Adipocyte (in vitro differentiated cells): ENCODE measurements at regions not wholly inside any gene's neighbourhood (a gene's known extent, or its start where the extent isn't known, plus 50 kb on each side); places are given as distances from the start of the nearest gene placed in this dataset.

Source experiments
- DNase-seq: peaks from one replicate; pipeline ENCODE4 v3.0.0-alpha.2; 2015; ENCODE audit warnings: low read depth
- H3K27me3 ChIP-seq: replicated peaks from 2 replicates; pipeline ENCODE4 v1.7.0; 2013; ENCODE audit warnings: mild to moderate bottlenecking, low read length, moderate library complexity; ENCODE audit not compliant: control insufficient read depth, insufficient read depth
- H3K36me3 ChIP-seq: 2 replicates; pipeline ENCODE4 v1.7.0; 2013; ENCODE audit warnings: low read length, mild to moderate bottlenecking, moderate library complexity; ENCODE audit not compliant: control insufficient read depth, insufficient read depth, severe bottlenecking
- H3K4me1 ChIP-seq: 2 replicates; pipeline ENCODE4 v1.7.0; 2013; ENCODE audit warnings: mild to moderate bottlenecking, low read length, moderate library complexity; ENCODE audit not compliant: control insufficient read depth, insufficient read depth
- H3K4me3 ChIP-seq: 2 replicates; pipeline ENCODE4 v1.7.0; 2013; ENCODE audit warnings: mild to moderate bottlenecking, low read length, moderate library complexity
- H3K9ac ChIP-seq: 2 replicates; pipeline ENCODE4 v1.7.0; 2013; ENCODE audit warnings: mild to moderate bottlenecking, low read length, moderate library complexity
- H3K9me3 ChIP-seq: 2 replicates; pipeline ENCODE4 v1.7.0; 2013; ENCODE audit warnings: mild to moderate bottlenecking, low read length, moderate library complexity; ENCODE audit not compliant: control insufficient read depth

GRCh38 chrX:16472345-16472744, 177.6 kb upstream of the S100G start:
- no peaks in the 10 kb centered on the region for H3K27me3 ChIP-seq
- no peak overlapping the region for H3K9ac ChIP-seq
- H3K4me1 ChIP-seq, result no peaks in the 10 kb centered on the region
- DNase-seq, result no peak
- H3K4me3 ChIP-seq, result no peak overlapping the region
- no peaks in the 10 kb centered on the region for H3K9me3 ChIP-seq
- no peaks in the 10 kb centered on the region for H3K36me3 ChIP-seq

GRCh38 chrX:16474511-16474910, 175.4 kb upstream of the S100G start:
- Histone ChIP-seq H3K36me3 (no peaks in the 10 kb centered on the region), H3K4me1 (no peaks in the 10 kb centered on the region), H3K9me3 (no peaks in the 10 kb centered on the region), H3K9ac (no peak overlapping the region), H3K27me3 (no peaks in the 10 kb centered on the region), H3K4me3 (no peak overlapping the region)
- DNase-seq, result no peak

GRCh38 chrX:16476009-16476408, 173.9 kb upstream of the S100G start:
- no peak for DNase-seq
- Histone ChIP-seq H3K36me3 (no peaks in the 10 kb centered on the region), H3K9me3 (no peaks in the 10 kb centered on the region), H3K4me1 (no peaks in the 10 kb centered on the region), H3K27me3 (no peaks in the 10 kb centered on the region), H3K4me3 (no peak overlapping the region), H3K9ac (no peak overlapping the region)

GRCh38 chrX:16476692-16477091, 173.3 kb upstream of the S100G start:
- no peak overlapping the region for H3K9ac ChIP-seq
- H3K27me3 ChIP-seq, result no peaks in the 10 kb centered on the region
- DNase-seq, result no peak
- H3K4me3 ChIP-seq, result no peak overlapping the region
- H3K36me3 ChIP-seq, result no peaks in the 10 kb centered on the region
- H3K4me1 ChIP-seq, result no peaks in the 10 kb centered on the region
- no peaks in the 10 kb centered on the region for H3K9me3 ChIP-seq

GRCh38 chrX:16479206-16479869, 170.6 kb upstream of the S100G start:
- peaks cover 5% of the 10 kb centered on the region for H3K4me1 ChIP-seq
- H3K9ac ChIP-seq, result no peak overlapping the region
- H3K9me3 ChIP-seq, result peaks cover 3% of the 10 kb centered on the region
- H3K36me3 ChIP-seq, result no peaks in the 10 kb centered on the region
- no peaks in the 10 kb centered on the region for H3K27me3 ChIP-seq
- peak overlapping the region; percentile 20 for H3K4me3 ChIP-seq
- peak; percentile 22 for DNase-seq

GRCh38 chrX:16480049-16480448, 169.9 kb upstream of the S100G start:
- H3K9me3 ChIP-seq, result peaks cover 3% of the 10 kb centered on the region
- H3K4me3 ChIP-seq, result no peak overlapping the region
- no peak for DNase-seq

GRCh38 chrX:16484338-16484737, 165.6 kb upstream of the S100G start:
- Histone ChIP-seq H3K27me3 (no peaks in the 10 kb centered on the region), H3K36me3 (no peaks in the 10 kb centered on the region), H3K4me3 (no peak overlapping the region), H3K4me1 (peaks cover 9% of the 10 kb centered on the region), H3K9me3 (peaks cover 3% of the 10 kb centered on the region), H3K9ac (no peak overlapping the region)
- DNase-seq, result peak; percentile 56

More at GRCh38 chrX:16480049-16480448, 169.9 kb upstream of the S100G start:
- H3K4me1 ChIP-seq, result peaks cover 9% of the 10 kb centered on the region
- H3K27me3 ChIP-seq, result no peaks in the 10 kb centered on the region
- H3K9ac ChIP-seq, result no peak overlapping the region
- no peaks in the 10 kb centered on the region for H3K36me3 ChIP-seq

- DNase-seq, result peak; percentile 17
- Histone ChIP-seq H3K9ac (no peak overlapping the region), H3K27me3 (no peaks in the 10 kb centered on the region), H3K4me3 (no peak overlapping the region), H3K36me3 (no peaks in the 10 kb centered on the region), H3K4me1 (peaks cover 9% of the 10 kb centered on the region), H3K9me3 (no peaks in the 10 kb centered on the region)
Observed at GRCh38 chrX:16487620-16488385, 162.2 kb upstream of the S100G start.

- Histone ChIP-seq H3K9me3 (no peaks in the 10 kb centered on the region), H3K27me3 (no peaks in the 10 kb centered on the region), H3K9ac (no peak overlapping the region), H3K4me1 (peaks cover 8% of the 10 kb centered on the region), H3K36me3 (no peaks in the 10 kb centered on the region), H3K4me3 (no peak overlapping the region)
- DNase-seq, result no peak
Observed at GRCh38 chrX:16488959-16489358, 161.0 kb upstream of the S100G start.

- H3K36me3 ChIP-seq, result no peaks in the 10 kb centered on the region
- H3K4me1 ChIP-seq, result no peaks in the 10 kb centered on the region
- no peaks in the 10 kb centered on the region for H3K9me3 ChIP-seq
- no peak overlapping the region for H3K4me3 ChIP-seq
- H3K9ac ChIP-seq, result no peak overlapping the region
- no peak for DNase-seq
- peaks cover 3% of the 10 kb centered on the region for H3K27me3 ChIP-seq
Observed at GRCh38 chrX:16491461-16491860, 158.5 kb upstream of the S100G start.

GRCh38 chrX:16496175-16496574, 153.8 kb upstream of the S100G start:
- peaks cover 3% of the 10 kb centered on the region for H3K27me3 ChIP-seq
- no peaks in the 10 kb centered on the region for H3K9me3 ChIP-seq
- no peak for DNase-seq

More at GRCh38 chrX:16496175-16496574, 153.8 kb upstream of the S100G start:
- Histone ChIP-seq H3K4me1 (no peaks in the 10 kb centered on the region), H3K36me3 (no peaks in the 10 kb centered on the region), H3K9ac (no peak overlapping the region), H3K4me3 (no peak overlapping the region)
